HG03196 (cell line): ENCODE measurements at regions not wholly inside any gene's neighbourhood (a gene's known extent, or its start where the extent isn't known, plus 50 kb on each side); places are given as distances from the start of the nearest gene placed in this dataset.
"Not testable (repeated sequence)": the region's sequence is repeated elsewhere in the genome, so short reads cannot be mapped to it uniquely, and the experiment has no call there.

ENCODE experiments used
- ATAC-seq: cut with Tn5 transposase; IDR thresholded peaks from one replicate; pipeline ENCODE4 v1.9.1; 2021; ENCODE audit not compliant: unreplicated experiment

DNA sequence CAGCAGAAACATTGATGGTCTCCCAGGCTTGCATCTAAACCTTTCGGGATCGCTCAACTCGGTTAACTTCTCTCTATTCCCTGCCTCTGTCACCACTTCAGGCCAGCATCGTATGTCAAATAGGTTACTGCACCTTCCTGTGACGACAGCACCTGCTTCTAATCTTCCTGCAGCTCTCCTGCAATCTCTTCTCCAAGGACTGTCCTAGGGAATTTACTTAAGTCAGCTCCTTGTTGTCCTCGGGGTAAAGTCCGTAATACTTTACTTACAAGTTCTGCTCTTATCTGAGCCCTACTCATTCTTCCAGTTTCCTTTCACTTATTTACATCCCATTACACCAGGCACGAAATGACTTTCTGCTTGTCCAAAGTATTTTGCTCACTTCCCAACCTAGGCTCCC lies 372.7 kb upstream of the AKR1E2 start:
- ATAC-seq = no peak

DNA sequence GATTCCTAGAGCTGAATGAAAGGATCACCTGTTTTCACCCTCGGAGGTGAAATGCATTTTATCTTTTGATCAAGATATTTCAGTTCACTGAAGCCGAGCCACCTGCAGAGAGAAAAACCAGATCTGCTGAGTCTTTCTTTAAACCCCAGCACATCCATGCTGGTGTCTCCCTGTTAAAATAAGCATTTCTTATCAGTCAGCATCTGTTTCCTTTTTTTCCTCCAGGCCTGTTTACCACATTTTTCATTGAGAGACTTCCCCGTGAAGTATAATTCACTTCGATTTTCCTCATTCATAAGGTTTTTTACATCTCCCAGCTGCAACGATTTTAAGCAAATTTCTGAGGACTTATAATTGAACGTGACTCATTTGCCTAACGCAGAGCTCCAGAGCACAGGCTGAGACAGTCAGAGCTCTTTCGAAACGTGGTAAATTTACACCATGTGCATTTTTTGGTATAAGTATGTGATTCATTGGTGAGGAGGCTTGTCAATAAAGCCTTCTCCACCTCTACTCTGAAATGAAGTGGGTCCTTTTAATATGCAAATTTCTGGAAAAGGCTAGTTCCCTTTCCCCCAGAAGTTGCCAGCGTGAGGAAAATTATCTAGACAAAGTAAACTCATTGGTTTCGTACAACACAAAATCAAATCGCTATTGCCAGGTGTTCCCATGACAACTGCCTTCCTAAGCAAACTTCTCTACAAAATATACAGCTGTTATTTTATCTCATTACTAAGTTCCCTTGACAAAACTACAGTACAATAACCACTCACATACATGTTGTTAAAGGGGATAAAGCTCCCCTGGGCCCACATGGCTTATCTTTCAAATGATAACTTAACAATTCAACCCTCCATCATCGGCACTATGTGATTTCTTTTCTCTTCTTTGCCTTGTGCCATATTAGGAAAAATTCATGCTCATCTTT lies 374.8 kb upstream of the AKR1E2 start:
- ATAC-seq = no peak

DNA sequence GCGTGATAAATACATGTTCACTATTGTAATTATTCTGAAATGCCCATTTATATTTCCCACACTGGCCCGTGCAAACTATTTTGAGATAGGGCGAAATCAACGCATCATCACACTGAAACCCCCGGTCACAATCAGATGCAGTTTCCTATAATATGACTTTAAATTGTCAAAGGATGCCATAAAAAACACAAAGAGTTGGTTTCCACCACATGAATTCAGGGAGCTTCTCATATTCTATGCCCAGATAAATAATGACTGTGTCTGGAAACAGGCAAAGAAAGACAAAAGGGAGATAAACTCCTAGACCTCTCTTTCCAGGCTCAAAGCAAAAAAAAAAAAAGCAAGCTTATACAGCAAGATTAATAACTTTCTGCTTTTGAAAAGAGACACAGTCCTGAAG lies 375.8 kb upstream of the AKR1E2 start:
- no peak for ATAC-seq

DNA sequence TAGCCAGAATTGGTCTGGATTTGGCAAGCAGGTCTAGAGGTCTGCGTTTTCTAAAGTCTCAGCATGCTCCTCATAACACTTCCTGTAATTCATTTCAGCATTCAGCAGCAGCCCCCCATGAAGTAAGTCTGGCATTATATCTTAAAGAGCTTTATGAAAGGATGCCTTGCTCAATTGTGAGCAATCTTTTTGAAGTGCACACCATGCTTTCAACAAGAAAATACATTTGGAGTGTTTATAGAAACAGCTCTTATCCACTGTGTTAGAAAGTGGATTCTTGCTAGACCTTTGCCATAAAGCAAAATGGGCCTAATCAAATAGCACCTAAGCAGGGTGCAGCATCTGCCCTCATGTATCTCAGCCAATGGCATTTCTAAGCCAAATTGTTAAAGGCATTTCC lies 378.0 kb upstream of the AKR1E2 start:
- no peak for ATAC-seq

DNA sequence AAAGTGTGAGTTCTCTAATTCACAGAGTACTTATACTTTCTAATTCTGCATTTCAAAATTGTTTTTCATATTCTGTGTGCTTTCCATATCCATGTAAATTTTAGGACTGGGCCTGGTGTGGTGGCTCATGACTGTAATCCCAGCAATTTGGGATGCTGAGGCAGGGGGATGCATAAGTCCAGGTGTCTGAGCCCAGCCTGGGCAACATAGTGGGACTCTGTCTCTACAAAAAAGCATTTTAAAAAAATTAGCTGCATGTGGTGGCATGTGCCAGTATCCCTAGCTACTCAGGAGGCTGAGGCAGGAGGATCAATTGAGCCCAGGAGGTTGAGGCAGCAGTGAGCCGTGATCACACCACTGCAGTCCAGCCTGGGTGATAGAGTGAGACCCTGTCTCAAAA lies 382.6 kb upstream of the AKR1E2 start:
- no peak for ATAC-seq

DNA sequence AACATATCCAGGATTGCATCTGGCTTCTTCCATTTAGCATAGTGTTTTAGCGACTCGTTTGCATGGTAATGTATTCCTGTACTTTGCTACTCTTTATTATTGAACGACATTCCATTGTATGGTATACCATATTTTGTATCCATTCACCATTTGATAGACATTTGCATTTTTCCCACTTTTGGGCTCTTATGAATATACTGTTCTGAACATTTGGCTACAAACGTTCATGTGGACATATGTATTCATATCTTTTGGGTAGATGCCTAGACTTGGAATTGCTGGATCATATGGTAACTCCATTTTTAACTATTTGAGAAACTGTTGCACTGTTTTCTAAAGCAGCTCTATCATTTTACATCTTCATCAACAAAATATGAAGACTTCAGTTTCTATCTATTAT lies 383.7 kb upstream of the AKR1E2 start:
- no peak for ATAC-seq

DNA sequence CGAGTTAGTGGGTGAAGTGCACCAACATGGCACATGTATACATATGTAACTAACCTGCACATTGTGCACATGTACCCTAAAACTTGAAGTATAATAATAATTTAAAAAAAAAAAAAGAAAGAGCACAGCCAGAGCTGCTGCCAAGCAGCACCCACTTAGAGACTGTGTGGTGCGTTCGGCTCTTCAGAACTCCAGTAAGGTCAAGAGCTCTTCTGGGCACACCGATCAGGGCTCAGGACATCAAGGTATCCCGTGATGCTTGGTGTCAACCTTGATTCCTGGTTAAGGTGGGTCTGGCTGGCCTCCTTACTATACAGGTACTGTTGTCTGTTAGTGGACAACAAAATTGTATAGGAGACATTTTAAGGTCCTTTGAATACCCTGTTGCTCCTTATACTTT lies 385.7 kb upstream of the AKR1E2 start:
- ATAC-seq = no peak

DNA sequence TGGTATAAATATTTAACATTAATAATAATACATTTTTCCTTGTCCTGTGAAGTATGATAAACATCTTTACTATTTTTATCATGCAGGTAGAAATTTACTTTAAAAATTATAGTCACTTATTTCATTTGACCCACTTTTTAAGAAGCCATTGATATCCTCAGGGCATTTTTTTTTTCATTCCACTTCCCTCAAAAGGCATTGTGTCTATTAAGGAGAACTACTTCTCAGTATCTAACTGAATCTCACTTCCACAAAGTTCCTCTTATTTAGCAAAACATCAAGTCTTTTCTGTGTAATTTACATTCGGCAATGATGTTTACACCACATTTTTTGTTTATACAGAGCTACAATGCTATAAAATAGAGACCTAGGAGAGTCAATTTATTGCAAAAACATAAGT lies 388.2 kb upstream of the AKR1E2 start:
- no peak for ATAC-seq

DNA sequence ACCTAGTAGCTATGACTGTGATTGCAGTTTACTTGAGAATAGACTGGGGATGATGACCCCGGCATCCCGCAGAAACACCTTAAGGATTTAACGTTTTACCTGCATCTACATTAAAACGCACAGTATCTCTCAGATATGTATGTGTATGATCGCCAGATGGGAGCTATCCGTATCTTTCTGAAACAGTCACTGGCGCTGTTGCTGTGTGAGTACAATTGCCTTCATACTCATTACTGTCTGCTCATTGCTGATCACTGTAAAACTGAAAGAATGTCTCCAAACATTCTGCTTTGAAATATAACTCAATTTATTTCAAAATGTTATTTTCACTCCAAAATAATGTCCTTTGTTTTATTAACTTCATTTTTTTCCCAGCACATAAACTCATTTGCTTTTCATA lies 388.9 kb upstream of the AKR1E2 start:
- ATAC-seq = no peak

DNA sequence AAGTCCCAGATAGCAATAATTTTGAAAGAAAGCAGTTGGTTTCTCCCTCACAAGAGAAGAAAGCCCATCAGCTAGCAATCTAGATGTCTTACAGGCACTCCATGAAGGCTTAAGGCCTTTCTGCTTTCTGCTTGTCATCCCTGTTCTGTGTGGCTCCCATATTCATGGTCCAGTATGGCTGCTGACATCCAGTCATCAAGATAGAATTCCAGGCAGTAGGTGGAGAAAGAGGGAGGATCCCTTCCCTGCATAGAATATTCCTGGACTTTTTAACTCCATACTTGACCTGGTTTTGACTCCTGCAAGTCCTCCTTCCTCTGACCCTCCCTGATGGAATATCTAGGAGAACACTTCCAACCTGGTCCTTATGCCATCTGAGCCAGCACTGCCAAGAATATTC lies 389.9 kb upstream of the AKR1E2 start:
- no peak for ATAC-seq

DNA sequence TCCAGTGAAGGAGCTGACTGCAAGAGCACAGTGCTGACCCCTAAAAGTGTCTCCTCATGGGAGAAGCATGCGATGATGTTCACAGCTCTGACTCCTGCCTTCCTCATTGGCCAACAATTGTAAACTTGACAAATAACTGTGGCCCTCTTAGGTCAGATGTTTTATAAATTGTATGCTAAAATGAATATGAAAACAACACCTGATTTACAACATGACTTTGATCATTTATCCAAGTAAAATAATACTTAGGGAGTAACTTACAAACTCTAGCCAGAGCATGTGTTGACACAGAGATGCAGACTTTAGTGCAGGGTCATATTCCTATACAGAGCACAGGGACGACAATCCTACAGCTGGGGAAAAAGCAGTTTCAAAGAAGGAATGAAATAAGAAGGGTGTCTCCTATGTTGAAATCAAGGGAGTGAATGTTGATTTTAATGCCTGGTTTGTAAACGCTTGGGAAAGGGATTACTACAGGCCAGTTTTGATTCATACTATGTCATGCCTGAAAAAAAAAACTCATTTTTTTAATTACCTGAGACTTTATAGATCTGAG lies 391.4 kb upstream of the AKR1E2 start:
- no peak for ATAC-seq

DNA sequence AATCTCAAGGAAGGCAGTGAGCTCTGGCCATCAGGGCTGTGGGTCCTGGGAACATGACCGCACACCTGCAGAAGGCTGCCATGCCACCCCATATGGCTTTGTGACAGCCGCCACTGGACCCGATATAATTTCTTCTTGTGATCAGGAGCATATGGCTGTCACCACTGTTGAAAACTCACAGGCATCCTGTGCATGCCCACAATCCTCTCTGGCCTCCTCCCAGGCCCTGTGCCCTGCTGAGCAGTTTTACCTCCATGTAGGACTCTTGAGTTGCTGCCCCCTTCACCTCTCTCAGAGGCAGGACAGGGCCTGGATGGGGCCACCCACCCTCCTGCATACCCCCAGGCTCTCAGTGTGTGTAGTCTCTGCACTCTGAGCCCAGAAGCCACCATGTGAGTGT lies 391.9 kb upstream of the AKR1E2 start:
- ATAC-seq = no peak

DNA sequence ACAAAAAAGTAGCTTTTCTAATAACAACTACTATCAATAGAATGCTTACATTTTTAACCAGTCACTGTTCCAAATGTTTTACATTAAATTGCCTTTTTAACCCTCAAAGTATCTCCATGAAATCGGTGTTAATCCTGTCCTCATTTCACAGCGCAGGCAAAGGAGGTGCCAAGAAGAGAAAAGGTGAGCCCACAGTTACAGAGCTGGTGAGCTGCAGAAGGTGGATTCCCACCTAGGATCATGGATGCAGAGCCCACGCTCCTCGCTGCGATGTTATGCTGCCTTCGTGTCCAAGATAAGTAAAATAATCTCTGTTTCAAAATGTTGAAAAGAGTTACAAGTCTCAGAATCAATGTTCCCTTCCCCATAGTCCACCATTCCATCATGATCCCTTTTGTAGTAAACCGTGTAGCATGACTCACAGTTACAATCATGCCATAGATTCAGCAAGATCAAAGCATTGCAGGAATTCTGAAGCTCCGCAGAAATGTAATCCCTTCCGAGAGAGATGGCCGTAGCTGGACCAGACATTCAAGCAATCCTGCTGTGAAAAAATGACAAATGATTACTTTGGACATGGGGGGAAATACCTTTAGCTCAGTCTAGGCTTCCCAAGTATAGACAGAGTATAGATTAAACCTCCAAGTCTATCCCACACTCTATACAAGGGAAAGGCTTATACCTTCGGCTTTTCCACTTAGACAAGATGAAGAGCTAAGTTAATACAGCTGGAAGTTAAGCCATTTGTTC lies 394.7 kb upstream of the AKR1E2 start:
- no peak for ATAC-seq

DNA sequence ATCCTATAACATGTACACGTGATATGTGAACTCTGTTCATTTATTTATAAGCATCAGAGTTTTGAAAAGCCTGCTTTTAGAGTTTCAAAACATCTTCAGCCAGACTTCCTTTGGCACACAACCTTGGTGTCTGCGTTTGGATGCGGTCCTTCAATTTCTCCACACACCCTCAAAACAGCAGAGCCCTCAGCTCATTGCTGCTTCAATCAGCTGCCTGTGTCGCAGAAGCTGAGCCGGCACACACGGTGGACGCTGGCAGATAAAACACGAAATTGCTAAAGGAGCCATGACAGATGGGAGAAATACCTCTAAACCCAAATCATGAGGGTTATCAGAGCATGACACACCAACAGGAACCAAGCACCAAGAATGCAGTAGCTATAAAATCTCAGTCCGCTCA lies 396.4 kb upstream of the AKR1E2 start:
- no peak for ATAC-seq

DNA sequence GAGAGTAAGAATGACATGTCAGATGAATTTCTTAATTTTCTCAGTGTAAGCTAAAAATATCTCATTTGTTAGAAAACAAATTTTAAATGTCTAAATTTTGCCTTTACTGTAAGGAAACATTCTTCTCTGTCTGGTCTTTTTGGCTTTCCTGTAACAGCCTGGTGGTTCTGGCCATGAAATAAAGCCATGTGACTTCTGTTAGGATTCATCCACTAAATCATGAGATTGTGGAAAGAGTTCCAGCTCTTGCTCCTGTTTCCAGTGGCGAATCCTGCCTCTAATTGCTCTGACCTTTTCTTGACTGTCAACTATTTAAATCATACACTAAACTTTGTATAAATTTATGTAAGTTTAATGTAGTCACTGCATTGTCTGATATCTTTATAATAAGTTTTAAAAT lies 398.5 kb upstream of the AKR1E2 start:
- ATAC-seq = no peak

DNA sequence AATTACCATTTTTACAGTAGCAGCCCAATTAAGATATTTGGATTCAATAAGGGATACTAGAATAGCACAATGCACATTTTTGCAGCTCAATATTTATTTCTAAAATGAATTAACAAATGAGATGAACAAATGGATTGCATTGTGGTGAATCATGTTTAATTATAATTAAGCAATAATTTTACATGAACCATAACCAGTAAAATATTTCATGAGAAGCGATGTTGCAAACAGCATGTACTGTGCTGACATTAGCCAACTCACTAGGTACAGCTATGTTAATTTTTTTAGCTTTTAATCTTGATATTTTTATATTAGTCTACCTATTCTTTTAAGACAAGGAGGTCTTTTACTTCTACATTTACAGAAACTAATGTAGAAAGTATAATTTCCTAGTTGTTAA lies 399.1 kb upstream of the AKR1E2 start:
- no peak for ATAC-seq

DNA sequence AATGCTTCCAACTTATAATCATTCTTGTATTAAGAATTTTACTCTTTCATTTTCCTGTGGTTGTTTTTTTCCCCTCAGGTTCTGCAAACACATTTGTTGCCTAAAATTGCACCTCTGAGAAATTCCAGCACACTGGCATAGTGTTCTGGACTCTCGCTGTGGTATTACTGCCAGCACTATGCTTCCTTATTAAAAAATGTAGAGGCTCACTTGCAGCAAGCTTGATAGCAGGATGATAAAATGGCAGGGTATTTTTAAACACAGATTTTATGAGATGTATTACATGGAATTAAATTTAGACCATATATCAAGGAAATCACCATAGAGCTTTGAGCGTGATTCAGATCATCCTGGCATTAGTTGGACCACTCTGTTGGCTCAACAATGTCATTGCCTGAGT lies 416.7 kb upstream of the AKR1E2 start:
- ATAC-seq = no peak

DNA sequence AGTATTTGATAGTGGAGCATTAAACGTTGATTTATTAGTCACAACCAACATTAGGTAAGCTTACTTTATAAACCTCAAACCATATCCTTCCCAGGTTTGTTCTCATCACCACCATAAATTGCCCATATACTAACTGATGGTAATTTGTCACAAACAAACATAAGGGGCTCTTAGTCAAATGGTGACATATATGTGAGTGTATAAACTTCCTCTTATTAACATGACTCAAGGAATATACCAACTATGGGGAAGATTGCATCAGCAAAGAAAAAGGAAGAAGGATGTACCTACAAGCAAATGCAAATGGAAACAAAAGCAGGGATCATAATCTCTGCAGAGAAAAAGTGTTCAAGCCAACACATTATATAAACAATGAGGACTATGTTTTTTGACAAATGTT lies 418.2 kb upstream of the AKR1E2 start:
- no peak for ATAC-seq

DNA sequence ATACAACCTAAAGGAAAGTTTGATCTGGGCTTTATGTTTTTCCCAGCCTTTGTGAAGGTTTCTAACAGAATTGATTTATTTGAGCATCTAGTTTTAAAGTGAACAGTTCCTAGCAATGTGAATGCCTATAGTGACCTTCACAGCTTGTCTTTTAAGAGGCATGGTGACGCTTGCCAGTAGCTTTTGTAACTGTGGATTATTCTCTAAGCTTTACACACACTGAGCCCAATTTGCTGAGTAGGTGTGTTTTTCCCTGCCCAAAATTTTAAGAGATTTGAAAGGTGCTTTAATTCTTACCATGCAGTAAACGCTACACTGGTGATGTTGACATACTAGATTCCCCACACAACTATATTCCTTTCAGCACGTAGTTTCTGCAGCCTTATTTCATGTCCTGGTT lies 420.2 kb upstream of the AKR1E2 start:
- ATAC-seq = no peak

DNA sequence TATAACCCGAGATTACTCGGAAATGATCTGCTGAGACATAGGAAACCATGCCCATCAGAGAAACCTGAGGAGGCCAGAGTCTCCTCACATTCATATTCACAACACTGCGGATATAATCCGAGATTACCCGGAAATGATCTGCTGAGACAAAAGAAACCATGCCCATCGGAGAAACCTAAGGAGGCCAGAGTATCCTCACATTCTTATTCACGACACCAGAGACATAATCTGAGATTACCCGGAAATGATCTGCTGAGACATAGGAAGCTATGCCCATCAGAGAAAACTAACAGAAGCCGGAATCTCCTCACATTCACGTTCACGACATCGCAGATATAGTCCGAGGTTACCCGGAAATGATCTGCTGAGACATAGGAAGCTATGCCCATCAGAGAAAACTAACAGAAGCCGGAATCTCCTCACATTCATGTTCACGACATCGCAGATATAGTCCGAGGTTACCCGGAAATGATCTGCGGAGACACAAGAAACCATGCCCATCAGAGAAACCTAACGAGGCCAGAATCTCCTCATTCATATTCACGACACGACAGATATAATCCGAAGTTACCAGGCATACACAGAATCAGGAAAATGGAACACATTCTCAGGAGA lies 422.3 kb upstream of the AKR1E2 start:
- ATAC-seq = no peak

DNA sequence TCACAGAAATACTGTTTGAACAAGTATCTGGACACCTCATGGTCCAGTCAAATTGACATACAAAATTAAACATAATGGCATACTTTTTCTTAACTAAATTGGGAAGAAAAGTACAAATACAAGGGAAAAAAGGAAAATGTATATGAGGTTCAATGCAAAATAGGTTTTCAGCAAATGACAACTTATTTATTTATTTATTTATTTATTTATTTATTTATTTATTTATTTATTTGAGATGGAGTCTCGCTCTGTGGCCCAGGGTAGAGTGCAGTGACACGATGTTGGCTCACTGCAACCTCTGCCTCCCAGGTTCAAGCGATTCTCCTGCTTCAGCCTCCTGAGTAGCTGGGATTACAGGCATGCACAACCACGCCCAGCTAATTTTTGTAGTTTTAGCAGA lies 424.9 kb upstream of the AKR1E2 start:
- ATAC-seq = not testable (repeated sequence)

DNA sequence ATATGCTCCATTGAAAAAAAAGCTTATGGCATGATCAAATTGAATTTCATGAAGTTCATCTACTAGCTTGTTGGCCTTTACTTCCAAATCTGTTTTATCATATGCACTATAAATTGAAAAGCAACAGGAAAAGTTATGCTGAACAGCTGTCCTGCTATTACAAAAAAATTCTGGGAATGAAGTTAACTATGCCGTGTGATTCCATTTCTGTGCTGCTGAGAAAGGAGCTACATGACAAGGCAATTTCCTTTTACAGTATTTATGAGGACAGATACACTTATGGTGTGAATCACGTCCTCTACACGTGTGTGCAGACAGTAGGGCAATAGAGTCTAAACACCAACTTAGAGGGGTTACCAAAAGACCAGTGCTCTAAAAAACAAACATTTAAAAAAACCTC lies 426.5 kb upstream of the AKR1E2 start:
- no peak for ATAC-seq
